K562 (cell line): ENCODE measurements at regions not wholly inside any gene's neighbourhood (a gene's known extent, or its start where the extent isn't known, plus 50 kb on each side); places are given as distances from the start of the nearest gene placed in this dataset.

Experiments used
- ATAC-seq: fragments of 200-7000 bp; cut with Tn5 transposase; 3 replicates; pipeline ENCODE4 v1.9.1; 2020; ENCODE audit warnings: moderate library complexity
- BruUV-seq: library from RNA; stranded (reverse); fragments of 400-500 nt; replicated peaks from 2 replicates; lab custom pipeline; 2021; lab: Mats Ljungman, UMichigan
- CTCF ChIA-PET: fragments of 300-600 bp; formaldehyde crosslinking; extraction: SDS; loops from one replicate; lab custom pipeline; 2021; ENCODE audit warnings: low intra/inter-chr PET ratio; lab: Yijun Ruan, JAX
- POLR2A ChIA-PET: fragments of 300-600, 350-650 bp; sonication (Branson Sonifier 250); formaldehyde crosslinking; extraction: SDS; loops from one replicate; lab custom pipeline; 2021; ENCODE audit warnings: antibody characterized with exemption, inconsistent platforms; lab: Yijun Ruan, JAX
- DNase-seq, 4 experiments: peaks; one replicate each; pipeline versions ENCODE4 v3.0.0 to v3.0.0-alpha.2; 2011 to 2018; ENCODE audit warnings: low spot score in 3 of 4, mixed read lengths in 3 of 4; ENCODE audit errors: extremely low read depth in 1 of 4
- FAIRE-seq: peaks from 2 replicates; lab custom pipeline; 2011; peaks lifted over from hg19 to GRCh38; lab: Jason Lieb, UNC
- H2AFZ ChIP-seq: 2 replicates; pipeline ENCODE4 v1.6.0; 2011; ENCODE audit warnings: low read depth, low read length, control low read depth, inconsistent platforms
- H3K27ac ChIP-seq: fragments of 200-600 bp; 3 replicates; pipeline ENCODE4 v1.8.0; 2011; ENCODE audit warnings: low read depth, mild to moderate bottlenecking, control low read depth, inconsistent platforms, low read length, moderate library complexity, mixed read lengths; ENCODE audit errors: extremely low read depth
- H3K27me3 ChIP-seq, 2 experiments: fragments of 300-600 bp in 1 of 2; 2 replicates in 1 of 2; 3 replicates in 1 of 2; pipeline versions ENCODE4 v1.6.0 to v1.8.0; 2011; ENCODE audit warnings: inconsistent platforms in 2 of 2, low read length in 2 of 2, mild to moderate bottlenecking in 1 of 2, mixed read lengths in 1 of 2, moderate library complexity in 1 of 2; ENCODE audit not compliant: control insufficient read depth in 2 of 2, insufficient read depth in 2 of 2
- H3K36me3 ChIP-seq: fragments of 300-600 bp; 3 replicates; pipeline ENCODE4 v1.8.0; 2011; ENCODE audit warnings: mild to moderate bottlenecking, low read length, inconsistent platforms; ENCODE audit not compliant: control insufficient read depth, insufficient read depth
- H3K4me1 ChIP-seq, 2 experiments: fragments of 200-600 bp in 1 of 2; replicated peaks in 1 of 2; 2 replicates in 1 of 2; 3 replicates in 1 of 2; pipeline versions ENCODE4 v1.5.1 to v1.8.0; 2011; ENCODE audit warnings: inconsistent platforms in 2 of 2, low read length in 2 of 2, mild to moderate bottlenecking in 1 of 2, mixed read lengths in 1 of 2, moderate library complexity in 1 of 2; ENCODE audit not compliant: control insufficient read depth in 2 of 2, insufficient read depth in 2 of 2
- H3K4me2 ChIP-seq: 2 replicates; pipeline ENCODE4 v1.6.1; 2011; ENCODE audit warnings: low read length, control low read depth, inconsistent platforms, mixed read lengths; ENCODE audit not compliant: insufficient read depth
- H3K4me3 ChIP-seq: fragments of 200-600 bp; sonication (generic), shearing (Covaris generic); 2 replicates; pipeline ENCODE4 v1.5.1; 2016; ENCODE audit warnings: control low read depth, inconsistent platforms
- H3K79me2 ChIP-seq: fragments of 200-600 bp; 3 replicates; pipeline ENCODE4 v1.8.0; 2011; ENCODE audit warnings: low read length, inconsistent platforms; ENCODE audit not compliant: control insufficient read depth, insufficient read depth
- H3K9ac ChIP-seq, 2 experiments: 2 replicates each; pipeline versions ENCODE4 v1.6.0 to v1.6.1; 2011; ENCODE audit warnings: low read depth in 2 of 2, low read length in 2 of 2, control low read depth in 1 of 2, inconsistent platforms in 1 of 2, mild to moderate bottlenecking in 1 of 2, mixed read lengths in 1 of 2; ENCODE audit not compliant: insufficient read depth in 1 of 2
- H3K9me1 ChIP-seq: one replicate; pipeline ENCODE4 v1.6.0; 2011; ENCODE audit warnings: inconsistent platforms, mild to moderate bottlenecking, low read length, moderate library complexity; ENCODE audit not compliant: control insufficient read depth, insufficient read depth
- H3K9me3 ChIP-seq: replicated peaks from 2 replicates; pipeline ENCODE4 v1.5.1; 2011; ENCODE audit warnings: low read depth, low read length, inconsistent platforms; ENCODE audit not compliant: control insufficient read depth, insufficient read depth
- H4K20me1 ChIP-seq: replicated peaks from 2 replicates; pipeline ENCODE4 v1.6.1; 2011; ENCODE audit warnings: low read length, inconsistent platforms, mixed read lengths; ENCODE audit not compliant: control insufficient read depth, insufficient read depth
- ASH1L ChIP-seq: fragments of 450-650 bp; IDR thresholded peaks from 2 replicates; pipeline ENCODE4 v1.6.1; 2018; ENCODE audit warnings: borderline replicate concordance, mild to moderate bottlenecking, low read depth; ENCODE audit not compliant: partially characterized antibody
- COPS2 ChIP-seq: fragments of 450-650 bp; conservative IDR thresholded peaks from 2 replicates; pipeline ENCODE4 v1.6.1; 2016; ENCODE audit warnings: mild to moderate bottlenecking, moderate library complexity
- CXXC5 ChIP-seq: fragments of 250-450 bp; sonication (Bioruptor Pico); IDR thresholded peaks from 2 replicates; pipeline ENCODE4 v1.8.0; 2022; ENCODE audit warnings: inconsistent platforms, mild to moderate bottlenecking, moderate library complexity
- DMBX1 ChIP-seq: fragments of 250-450 bp; sonication (Bioruptor Pico); IDR thresholded peaks from 2 replicates; pipeline ENCODE4 v1.8.0; 2022; ENCODE audit warnings: inconsistent platforms, mild to moderate bottlenecking, moderate library complexity, borderline replicate concordance
- FOXK1 ChIP-seq: sonication (generic); formaldehyde crosslinking; IDR thresholded peaks from 2 replicates; pipeline ENCODE4 v1.8.0; 2022; ENCODE audit warnings: missing genetic modification reagents, mild to moderate bottlenecking, borderline replicate concordance
- RFX5 ChIP-seq: IDR thresholded peaks from 2 replicates; pipeline ENCODE4 v1.6.1; 2011; ENCODE audit warnings: low read depth, mild to moderate bottlenecking, improper control_type of control experiment, low read length
- STAG1 ChIP-seq: sonication (generic); formaldehyde crosslinking; IDR thresholded peaks from 2 replicates; pipeline ENCODE4 v1.5.0; 2020; ENCODE audit warnings: missing genetic modification reagents, borderline replicate concordance
- XRCC3 ChIP-seq: fragments of 450-650 bp; IDR thresholded peaks from 2 replicates; pipeline ENCODE4 v1.6.1; 2017; ENCODE audit warnings: mild to moderate bottlenecking, moderate library complexity
- ZKSCAN8 ChIP-seq: fragments of 200-800 bp; sonication (Bioruptor generic); IDR thresholded peaks from 2 replicates; pipeline ENCODE4 v1.6.1; 2016; ENCODE audit warnings: missing genetic modification characterization, missing compliant biosample characterization
- ZNF121 ChIP-seq: sonication (generic); formaldehyde crosslinking; conservative IDR thresholded peaks from 2 replicates; pipeline ENCODE4 v1.8.0; 2022; ENCODE audit warnings: missing genetic modification reagents
- ZNF165 ChIP-seq: fragments of 250-450 bp; sonication (Bioruptor Pico); IDR thresholded peaks from 2 replicates; pipeline ENCODE4 v1.4.0; 2020; ENCODE audit warnings: borderline replicate concordance
- ZNF23 ChIP-seq: fragments of 250-450 bp; sonication (Bioruptor Pico); IDR thresholded peaks from 2 replicates; pipeline ENCODE4 v1.4.0; 2020; ENCODE audit warnings: mild to moderate bottlenecking
- ZNF274 ChIP-seq: IDR thresholded peaks from 2 replicates; pipeline ENCODE4 v1.6.1; 2011; ENCODE audit warnings: low read depth, mild to moderate bottlenecking, low read length, moderate library complexity, borderline replicate concordance
- ZNF695 ChIP-seq: fragments of 450-650 bp; formaldehyde crosslinking; IDR thresholded peaks from 2 replicates; pipeline ENCODE4 v1.4.0; 2020; ENCODE audit warnings: mild to moderate bottlenecking, moderate library complexity
- WGBS: fragments of 100-300 bp; shearing (Covaris generic); methylation state at CpG from one replicate; pipeline ENCODE4 v1.1.6; 2016; ENCODE audit warnings: low coverage, mixed read lengths; ENCODE audit not compliant: insufficient coverage; ENCODE audit errors: missing lambda C conversion rate; 5-methylcytosine and 5-hydroxymethylcytosine counted together
- in situ Hi-C: fragments of 300-500 bp; cut with MboI; formaldehyde crosslinking; loops from 4 replicates; pipeline ENCODE4 v1.15.0; 2018; ENCODE audit warnings: inconsistent platforms, mixed read lengths
- intact Hi-C: fragments of 100-400 bp; cut with micrococcal nuclease; formaldehyde crosslinking; loops from 2 replicates; pipeline ENCODE4 v1.14.2; 2022
- TF ChIP-seq, protein P1 (sequence below), 2 experiments: fragments of 450-650 bp in 1 of 2; IDR thresholded peaks; 2 replicates each; pipeline ENCODE4 v1.6.1; 2011 to 2017; ENCODE audit warnings: low read depth in 2 of 2, antibody characterized with exemption in 1 of 2, borderline replicate concordance in 1 of 2, low read length in 1 of 2, mild to moderate bottlenecking in 1 of 2, mixed read lengths in 1 of 2; ENCODE audit not compliant: control insufficient read depth in 1 of 2
- TF ChIP-seq, protein P2 (sequence below): fragments of 200-800 bp; sonication (Bioruptor generic); IDR thresholded peaks from 2 replicates; pipeline ENCODE4 v1.6.1; 2017; ENCODE audit warnings: missing genetic modification characterization, missing compliant biosample characterization
- TF ChIP-seq, protein P3 (sequence below): fragments of 450-650 bp; formaldehyde crosslinking; IDR thresholded peaks from 2 replicates; pipeline ENCODE4 v1.4.0; 2020; ENCODE audit warnings: mild to moderate bottlenecking, mixed read lengths

DNA sequence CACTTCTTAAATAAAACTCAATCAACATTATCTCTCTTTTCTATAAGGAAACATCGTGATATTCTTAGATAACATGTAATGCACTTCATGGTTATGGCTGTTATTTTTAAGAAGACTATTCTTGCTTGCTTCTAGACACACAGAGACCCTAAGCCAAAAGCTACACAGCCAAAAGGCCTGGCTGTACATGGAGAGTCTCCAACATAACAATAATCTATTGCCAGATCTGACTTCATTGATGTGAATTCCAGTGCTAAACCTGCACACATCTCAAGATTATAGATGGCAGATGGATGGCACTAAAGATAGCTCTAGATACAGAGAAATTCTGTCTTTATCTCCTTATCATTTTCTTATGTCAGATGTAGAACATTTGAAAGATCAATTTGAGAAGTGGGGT is 811.6 kb upstream of the ZNF608 start (continued):
- TF ChIP-seq, protein P1, sequence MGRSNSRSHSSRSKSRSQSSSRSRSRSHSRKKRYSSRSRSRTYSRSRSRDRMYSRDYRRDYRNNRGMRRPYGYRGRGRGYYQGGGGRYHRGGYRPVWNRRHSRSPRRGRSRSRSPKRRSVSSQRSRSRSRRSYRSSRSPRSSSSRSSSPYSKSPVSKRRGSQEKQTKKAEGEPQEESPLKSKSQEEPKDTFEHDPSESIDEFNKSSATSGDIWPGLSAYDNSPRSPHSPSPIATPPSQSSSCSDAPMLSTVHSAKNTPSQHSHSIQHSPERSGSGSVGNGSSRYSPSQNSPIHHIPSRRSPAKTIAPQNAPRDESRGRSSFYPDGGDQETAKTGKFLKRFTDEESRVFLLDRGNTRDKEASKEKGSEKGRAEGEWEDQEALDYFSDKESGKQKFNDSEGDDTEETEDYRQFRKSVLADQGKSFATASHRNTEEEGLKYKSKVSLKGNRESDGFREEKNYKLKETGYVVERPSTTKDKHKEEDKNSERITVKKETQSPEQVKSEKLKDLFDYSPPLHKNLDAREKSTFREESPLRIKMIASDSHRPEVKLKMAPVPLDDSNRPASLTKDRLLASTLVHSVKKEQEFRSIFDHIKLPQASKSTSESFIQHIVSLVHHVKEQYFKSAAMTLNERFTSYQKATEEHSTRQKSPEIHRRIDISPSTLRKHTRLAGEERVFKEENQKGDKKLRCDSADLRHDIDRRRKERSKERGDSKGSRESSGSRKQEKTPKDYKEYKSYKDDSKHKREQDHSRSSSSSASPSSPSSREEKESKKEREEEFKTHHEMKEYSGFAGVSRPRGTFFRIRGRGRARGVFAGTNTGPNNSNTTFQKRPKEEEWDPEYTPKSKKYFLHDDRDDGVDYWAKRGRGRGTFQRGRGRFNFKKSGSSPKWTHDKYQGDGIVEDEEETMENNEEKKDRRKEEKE (IDR thresholded peaks at IDR 0.05; ENCODE audit: borderline replicate concordance in 1 of 2, control insufficient read depth in 1 of 2, low read depth in 2 of 2, low read length in 1 of 2) = no peak
- TF ChIP-seq ZNF274 (no peak), STAG1 (no peak), FOXK1 (CRISPR knock-in tag) (no peak), DMBX1 (no peak), ZNF23 (CRISPR knock-in tag) (no peak)
- TF ChIP-seq, all 486 proteins: peak for 0

DNA sequence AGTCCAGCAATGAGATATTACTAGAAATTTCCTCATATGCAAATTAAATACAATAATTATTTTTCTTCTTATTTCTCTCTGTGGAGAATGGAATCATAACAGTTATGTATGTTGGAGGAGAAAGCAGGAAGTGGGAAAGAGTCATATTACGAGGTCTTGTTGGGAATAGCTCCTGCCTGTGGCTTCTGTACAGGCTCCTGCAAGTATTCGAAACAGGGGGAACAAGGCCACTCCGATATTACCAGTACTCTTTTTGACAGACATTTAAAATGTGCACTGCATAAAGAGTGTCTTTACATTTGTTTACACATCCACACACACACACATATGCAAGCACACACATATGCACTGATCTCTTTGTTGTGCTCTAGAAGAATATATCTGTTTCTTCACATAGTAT is 812.0 kb upstream of the ZNF608 start:
- H3K9ac ChIP-seq = no peak overlapping the region
- in situ Hi-C loops (no loop called here), intact Hi-C loops (no loop called here)
- H3K4me2 ChIP-seq = no peak overlapping the region
- H3K4me1 ChIP-seq = no peaks in the 10 kb centered on the region
- no peaks in the 10 kb centered on the region for H3K36me3 ChIP-seq
- H3K4me3 ChIP-seq = no peak overlapping the region
- ChIA-PET POLR2A (no interaction called here), CTCF (no interaction called here)
- no peak overlapping the region for H2AFZ ChIP-seq
- DNase-seq = no peak
- H3K27ac ChIP-seq = no peak overlapping the region
- no peak for ATAC-seq
- no peaks in the 10 kb centered on the region for H3K9me1 ChIP-seq
- TF ChIP-seq ASH1L = no peak
- no peak for TF ChIP-seq ZNF695 (CRISPR knock-in tag)
- no peak for TF ChIP-seq ZNF165 (CRISPR knock-in tag)
- no peak for TF ChIP-seq XRCC3
- TF ChIP-seq ZNF121 (CRISPR knock-in tag) = no peak
- TF ChIP-seq ZKSCAN8 (CRISPR knock-in tag) = no peak
- TF ChIP-seq, protein P2, sequence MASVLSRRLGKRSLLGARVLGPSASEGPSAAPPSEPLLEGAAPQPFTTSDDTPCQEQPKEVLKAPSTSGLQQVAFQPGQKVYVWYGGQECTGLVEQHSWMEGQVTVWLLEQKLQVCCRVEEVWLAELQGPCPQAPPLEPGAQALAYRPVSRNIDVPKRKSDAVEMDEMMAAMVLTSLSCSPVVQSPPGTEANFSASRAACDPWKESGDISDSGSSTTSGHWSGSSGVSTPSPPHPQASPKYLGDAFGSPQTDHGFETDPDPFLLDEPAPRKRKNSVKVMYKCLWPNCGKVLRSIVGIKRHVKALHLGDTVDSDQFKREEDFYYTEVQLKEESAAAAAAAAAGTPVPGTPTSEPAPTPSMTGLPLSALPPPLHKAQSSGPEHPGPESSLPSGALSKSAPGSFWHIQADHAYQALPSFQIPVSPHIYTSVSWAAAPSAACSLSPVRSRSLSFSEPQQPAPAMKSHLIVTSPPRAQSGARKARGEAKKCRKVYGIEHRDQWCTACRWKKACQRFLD (CRISPR knock-in tag) = no peak
- TF ChIP-seq CXXC5 = no peak
- TF ChIP-seq COPS2 = no peak
- TF ChIP-seq RFX5 = no peak
- TF ChIP-seq, protein P3, sequence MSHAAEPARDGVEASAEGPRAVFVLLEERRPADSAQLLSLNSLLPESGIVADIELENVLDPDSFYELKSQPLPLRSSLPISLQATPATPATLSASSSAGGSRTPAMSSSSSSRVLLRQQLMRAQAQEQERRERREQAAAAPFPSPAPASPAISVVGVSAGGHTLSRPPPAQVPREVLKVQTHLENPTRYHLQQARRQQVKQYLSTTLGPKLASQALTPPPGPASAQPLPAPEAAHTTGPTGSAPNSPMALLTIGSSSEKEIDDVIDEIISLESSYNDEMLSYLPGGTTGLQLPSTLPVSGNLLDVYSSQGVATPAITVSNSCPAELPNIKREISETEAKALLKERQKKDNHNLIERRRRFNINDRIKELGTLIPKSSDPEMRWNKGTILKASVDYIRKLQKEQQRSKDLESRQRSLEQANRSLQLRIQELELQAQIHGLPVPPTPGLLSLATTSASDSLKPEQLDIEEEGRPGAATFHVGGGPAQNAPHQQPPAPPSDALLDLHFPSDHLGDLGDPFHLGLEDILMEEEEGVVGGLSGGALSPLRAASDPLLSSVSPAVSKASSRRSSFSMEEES (CRISPR knock-in tag) = no peak
- 0% methylated on average over 3 of the region's 3 CpGs for WGBS
- no peak for FAIRE-seq
- H4K20me1 ChIP-seq = no peaks in the 10 kb centered on the region
- H3K79me2 ChIP-seq = no peaks in the 10 kb centered on the region
- no peaks in the 10 kb centered on the region for H3K27me3 ChIP-seq
- 0 out of 2 replicates have a peak, but pooled peaks cover 2% of the 10 kb centered on the region for H3K9me3 ChIP-seq
- no TSS peak for BruUV-seq
